ENCODE measurements at regions not wholly inside any gene's neighbourhood (a gene's known extent, or its start where the extent isn't known, plus 50 kb on each side); places are given as distances from the start of the nearest gene placed in this dataset.

DNA sequence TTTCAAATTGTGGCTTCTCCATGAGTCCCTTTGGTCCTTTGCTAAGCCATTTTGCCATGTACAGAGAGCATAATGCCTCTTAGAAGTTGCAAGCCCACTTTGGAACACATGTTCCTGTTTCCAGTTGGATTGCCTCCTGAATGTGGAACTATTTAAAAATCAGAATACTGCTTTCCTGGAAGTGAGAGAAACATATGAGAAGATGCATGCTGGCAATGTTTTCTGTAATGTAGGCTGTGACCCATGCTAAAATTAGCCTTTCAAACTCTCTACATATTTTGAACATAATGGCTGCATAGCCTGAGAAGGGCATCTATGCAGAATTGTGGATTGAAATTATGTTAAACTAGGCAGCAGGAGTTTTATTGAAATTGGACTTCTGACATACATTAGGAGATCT, 175.5 kb upstream of the PAPPA start:
- no peak for DNase-seq (ENCODE audit: low spot score)
- TF ChIP-seq, protein P1, sequence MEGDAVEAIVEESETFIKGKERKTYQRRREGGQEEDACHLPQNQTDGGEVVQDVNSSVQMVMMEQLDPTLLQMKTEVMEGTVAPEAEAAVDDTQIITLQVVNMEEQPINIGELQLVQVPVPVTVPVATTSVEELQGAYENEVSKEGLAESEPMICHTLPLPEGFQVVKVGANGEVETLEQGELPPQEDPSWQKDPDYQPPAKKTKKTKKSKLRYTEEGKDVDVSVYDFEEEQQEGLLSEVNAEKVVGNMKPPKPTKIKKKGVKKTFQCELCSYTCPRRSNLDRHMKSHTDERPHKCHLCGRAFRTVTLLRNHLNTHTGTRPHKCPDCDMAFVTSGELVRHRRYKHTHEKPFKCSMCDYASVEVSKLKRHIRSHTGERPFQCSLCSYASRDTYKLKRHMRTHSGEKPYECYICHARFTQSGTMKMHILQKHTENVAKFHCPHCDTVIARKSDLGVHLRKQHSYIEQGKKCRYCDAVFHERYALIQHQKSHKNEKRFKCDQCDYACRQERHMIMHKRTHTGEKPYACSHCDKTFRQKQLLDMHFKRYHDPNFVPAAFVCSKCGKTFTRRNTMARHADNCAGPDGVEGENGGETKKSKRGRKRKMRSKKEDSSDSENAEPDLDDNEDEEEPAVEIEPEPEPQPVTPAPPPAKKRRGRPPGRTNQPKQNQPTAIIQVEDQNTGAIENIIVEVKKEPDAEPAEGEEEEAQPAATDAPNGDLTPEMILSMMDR (IDR thresholded peaks at IDR 0.05; ENCODE audit: extremely low read depth, insufficient read depth, missing control alignments): no peak
- in situ Hi-C loops (cut with MboI; ENCODE audit: low pct_unique_long_range_greater_than_20kb, low sequenced_read_pairs, unreplicated experiment): no loop called here

- DNase-seq (ENCODE audit: low spot score): no peak
- in situ Hi-C loops (cut with MboI; ENCODE audit: low pct_unique_long_range_greater_than_20kb, low sequenced_read_pairs, unreplicated experiment): no loop called here
- TF ChIP-seq, protein P1 (IDR thresholded peaks at IDR 0.05; ENCODE audit: extremely low read depth, insufficient read depth, missing control alignments): no peak
Measured at GRCh38 chr9:115978659-115979096, 174.9 kb upstream of the PAPPA start.

DNA sequence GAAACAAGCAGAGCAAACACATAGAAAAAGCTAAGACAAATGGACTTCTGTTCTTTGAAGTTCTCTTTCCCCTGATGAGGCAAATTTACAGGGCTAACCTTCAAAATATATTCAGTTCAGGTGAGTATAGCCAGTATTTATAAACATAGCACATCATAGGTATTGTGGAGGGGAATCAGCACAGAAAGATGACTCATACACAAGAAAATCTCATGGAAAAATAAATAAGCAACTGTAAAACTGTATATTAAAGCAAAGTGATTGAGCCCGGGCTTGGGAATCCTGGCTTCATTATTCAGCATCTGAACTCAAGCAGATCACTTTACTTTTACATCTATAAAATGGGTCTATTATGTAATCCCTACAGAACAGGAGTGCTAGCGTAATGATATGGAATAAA, 173.5 kb upstream of the PAPPA start:
- in situ Hi-C loops (cut with MboI; ENCODE audit: low pct_unique_long_range_greater_than_20kb, low sequenced_read_pairs, unreplicated experiment): no loop called here
- DNase-seq (ENCODE audit: low spot score): no peak
- TF ChIP-seq, protein P1 (IDR thresholded peaks at IDR 0.05; ENCODE audit: extremely low read depth, insufficient read depth, missing control alignments): no peak

DNA sequence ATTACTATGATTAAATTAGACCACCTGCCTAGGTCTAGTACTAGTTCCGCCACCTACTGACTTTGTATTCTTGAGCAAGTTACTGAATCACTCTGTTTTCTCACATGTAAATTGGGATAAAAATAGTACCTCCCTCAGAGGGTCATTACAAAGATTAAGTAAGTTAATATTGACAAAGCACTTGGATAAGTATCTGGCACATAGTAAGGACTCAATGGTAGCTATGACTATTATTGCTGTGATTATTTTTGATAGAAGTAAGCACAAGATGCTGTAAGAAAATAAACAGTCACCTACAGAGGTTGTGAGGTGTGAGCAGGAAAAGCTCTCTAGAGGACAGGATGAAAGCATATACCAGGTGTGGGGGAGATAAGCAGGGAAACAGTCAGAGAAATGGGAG, 173.1 kb upstream of the PAPPA start:
- no peak for DNase-seq (ENCODE audit: low spot score)
- in situ Hi-C loops (cut with MboI; ENCODE audit: low pct_unique_long_range_greater_than_20kb, low sequenced_read_pairs, unreplicated experiment): no loop called here
- TF ChIP-seq, protein P1 (IDR thresholded peaks at IDR 0.05; ENCODE audit: extremely low read depth, insufficient read depth, missing control alignments): no peak

DNA sequence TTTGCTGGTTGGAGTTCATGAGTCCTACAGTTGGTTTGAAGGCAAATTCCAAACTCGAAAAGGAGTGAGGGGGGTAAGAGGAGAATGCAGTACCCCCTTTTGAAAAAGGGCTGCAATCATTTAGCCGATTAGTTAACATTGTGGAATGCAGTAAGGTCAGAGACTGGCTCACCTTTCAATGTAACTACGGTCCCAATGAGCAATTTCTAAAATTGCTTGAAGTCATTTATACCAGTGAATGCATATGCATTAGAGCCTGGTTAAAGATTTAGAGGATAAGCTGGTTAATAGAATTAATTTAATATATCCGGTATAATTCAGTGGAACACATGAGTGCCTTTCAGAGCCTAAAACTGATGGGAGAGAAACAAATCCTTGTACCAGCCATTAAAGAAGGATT, 172.6 kb upstream of the PAPPA start:
- no peak for DNase-seq (ENCODE audit: low spot score)
- in situ Hi-C loops (cut with MboI; ENCODE audit: low pct_unique_long_range_greater_than_20kb, low sequenced_read_pairs, unreplicated experiment): no loop called here

DNA sequence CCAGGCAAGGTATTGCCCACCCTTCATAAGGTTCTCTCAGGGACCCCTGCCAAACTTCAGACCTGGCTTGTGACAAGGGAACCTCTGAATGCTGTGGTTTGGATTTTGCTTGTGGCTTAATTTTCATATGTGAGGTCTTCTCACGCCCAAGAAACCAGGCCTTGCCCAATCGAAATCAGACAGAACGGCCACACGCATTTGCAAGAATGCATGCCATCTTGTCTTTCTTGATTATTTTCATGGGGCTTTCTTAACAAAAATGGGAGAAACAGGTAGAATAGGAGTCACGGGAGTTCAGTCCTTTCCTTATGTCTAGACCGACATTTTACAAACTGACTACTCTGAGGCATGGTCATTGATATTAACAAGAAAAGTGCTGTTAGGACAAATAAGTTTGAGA, 170.2 kb upstream of the PAPPA start:
- in situ Hi-C loops (cut with MboI; ENCODE audit: low pct_unique_long_range_greater_than_20kb, low sequenced_read_pairs, unreplicated experiment): no loop called here
- TF ChIP-seq, protein P1 (IDR thresholded peaks at IDR 0.05; ENCODE audit: extremely low read depth, insufficient read depth, missing control alignments): no peak

More for the DNA sequence above, 172.6 kb upstream of the PAPPA start:
- TF ChIP-seq, protein P1 (IDR thresholded peaks at IDR 0.05; ENCODE audit: extremely low read depth, insufficient read depth, missing control alignments): no peak

GRCh38 chr9:115985657-115986056, 167.9 kb upstream of the PAPPA start:
- DNase-seq (ENCODE audit: low spot score): no peak
- TF ChIP-seq, protein P1 (IDR thresholded peaks at IDR 0.05; ENCODE audit: extremely low read depth, insufficient read depth, missing control alignments): no peak
- in situ Hi-C loops (cut with MboI; ENCODE audit: low pct_unique_long_range_greater_than_20kb, low sequenced_read_pairs, unreplicated experiment): no loop called here

More for the DNA sequence above, 170.2 kb upstream of the PAPPA start:
- DNase-seq (ENCODE audit: low spot score): no peak
